ENCODE measurements at regions not wholly inside any gene's neighbourhood (a gene's known extent, or its start where the extent isn't known, plus 50 kb on each side); places are given as distances from the start of the nearest gene placed in this dataset.
A peak's percentile ranks its signal among the peaks of the same experiment; 100 is the strongest.

DNA sequence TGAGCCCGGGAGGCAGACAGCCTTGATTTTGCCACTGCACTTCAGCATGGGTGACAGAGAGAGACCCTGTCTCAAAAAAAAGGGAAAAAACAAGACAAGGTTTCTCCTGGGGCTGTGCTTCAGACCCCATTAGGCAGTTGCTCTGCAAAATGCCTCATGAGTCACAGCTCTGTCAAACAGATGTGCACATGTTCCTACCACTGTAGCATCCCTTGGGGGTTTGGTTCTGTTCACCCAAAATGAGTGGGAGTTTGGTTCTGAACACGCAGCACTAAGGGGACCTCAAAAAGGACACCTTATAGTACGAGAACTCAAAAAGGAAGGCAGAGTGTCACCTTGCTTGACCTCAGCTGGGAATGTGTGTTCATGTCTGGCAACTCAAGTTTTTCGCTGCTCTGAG, 134.9 kb downstream of the RPIA start:
- Mint-ChIP-seq H3K27me3 (ENCODE audit: low read depth) (no peaks in the 10 kb centered on the region), H3K4me3 (no peak overlapping the region), H3K9me3 (no peaks in the 10 kb centered on the region), H3K27ac (no peak overlapping the region), H3K36me3 (ENCODE audit: insufficient read depth in 2 of 2) (no peaks in the 10 kb centered on the region), H3K4me1 (ENCODE audit: low read depth) (no peaks in the 10 kb centered on the region)
- ATAC-seq (replicated peaks in 1 of 2) (no peak), DNase-seq (no peak)

DNA sequence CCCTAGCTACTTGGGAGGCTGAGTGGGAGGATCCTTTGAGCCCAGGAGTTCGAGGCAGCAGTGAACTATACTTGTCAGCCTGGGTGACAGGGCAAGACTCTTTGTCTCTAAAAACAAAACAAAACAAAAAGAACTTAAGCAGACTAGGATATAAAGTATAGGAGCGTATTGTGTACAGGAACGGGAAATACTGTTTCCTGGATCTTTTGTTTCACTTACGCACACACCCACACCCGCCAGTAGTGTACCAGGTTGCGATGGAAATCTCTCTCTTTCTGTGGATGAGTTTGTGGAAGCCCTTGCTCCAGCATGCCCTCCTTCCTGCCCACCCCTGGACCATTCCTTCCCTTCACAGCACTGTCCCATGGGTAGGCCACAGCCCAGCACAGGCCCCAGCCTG, 136.3 kb downstream of the RPIA start:
- Mint-ChIP-seq H3K9me3 (no peaks in the 10 kb centered on the region), H3K36me3 (ENCODE audit: insufficient read depth in 2 of 2) (no peaks in the 10 kb centered on the region), H3K4me1 (ENCODE audit: low read depth) (no peaks in the 10 kb centered on the region), H3K4me3 (no peak overlapping the region), H3K27me3 (ENCODE audit: low read depth) (no peaks in the 10 kb centered on the region), H3K27ac (no peak overlapping the region)
- no peak for ATAC-seq (replicated peaks in 1 of 2)
- no peak for DNase-seq

DNA sequence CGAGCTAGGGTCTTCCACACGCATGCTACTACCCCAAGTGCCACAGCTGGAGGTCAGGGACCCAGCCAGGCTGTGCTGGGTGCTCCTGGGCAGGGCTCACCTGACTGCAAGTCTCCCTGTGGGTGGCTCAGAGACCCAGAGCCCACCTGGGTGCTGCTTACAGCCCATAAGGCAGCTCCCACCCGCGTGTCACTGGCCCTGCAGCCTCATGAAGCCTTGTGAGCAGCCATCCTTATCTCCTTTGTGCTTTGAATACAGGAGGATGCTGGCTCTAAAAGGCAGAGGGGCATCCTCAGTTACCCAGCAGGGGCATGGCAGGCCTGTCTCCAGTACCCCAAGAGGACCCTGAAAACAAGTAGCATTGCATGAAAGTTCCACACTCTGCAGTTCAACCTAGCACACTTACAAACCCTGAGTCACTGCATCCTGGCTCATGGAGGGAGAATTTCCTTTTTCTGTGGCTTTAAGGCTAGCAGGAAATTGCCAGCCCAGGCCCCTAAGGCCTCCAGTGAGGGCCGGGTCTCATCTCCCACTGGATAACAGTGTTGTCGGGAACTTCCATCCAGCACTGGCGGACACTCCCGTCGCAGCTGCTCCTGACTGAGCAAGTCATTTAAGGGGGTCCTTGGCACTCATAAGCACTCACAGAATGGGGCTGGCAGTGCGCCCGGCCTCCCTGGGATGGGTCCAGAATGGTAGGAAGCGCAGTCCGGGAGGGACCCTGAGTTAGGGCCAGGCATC, 137.1 kb downstream of the RPIA start:
- Mint-ChIP-seq H3K27ac (no peak overlapping the region), H3K4me3 (no peak overlapping the region), H3K9me3 (no peaks in the 10 kb centered on the region), H3K27me3 (ENCODE audit: low read depth) (no peaks in the 10 kb centered on the region), H3K4me1 (ENCODE audit: low read depth) (no peaks in the 10 kb centered on the region), H3K36me3 (ENCODE audit: insufficient read depth in 2 of 2) (no peaks in the 10 kb centered on the region)
- DNase-seq, result no peak
- ATAC-seq (replicated peaks in 1 of 2), result no peak

DNA sequence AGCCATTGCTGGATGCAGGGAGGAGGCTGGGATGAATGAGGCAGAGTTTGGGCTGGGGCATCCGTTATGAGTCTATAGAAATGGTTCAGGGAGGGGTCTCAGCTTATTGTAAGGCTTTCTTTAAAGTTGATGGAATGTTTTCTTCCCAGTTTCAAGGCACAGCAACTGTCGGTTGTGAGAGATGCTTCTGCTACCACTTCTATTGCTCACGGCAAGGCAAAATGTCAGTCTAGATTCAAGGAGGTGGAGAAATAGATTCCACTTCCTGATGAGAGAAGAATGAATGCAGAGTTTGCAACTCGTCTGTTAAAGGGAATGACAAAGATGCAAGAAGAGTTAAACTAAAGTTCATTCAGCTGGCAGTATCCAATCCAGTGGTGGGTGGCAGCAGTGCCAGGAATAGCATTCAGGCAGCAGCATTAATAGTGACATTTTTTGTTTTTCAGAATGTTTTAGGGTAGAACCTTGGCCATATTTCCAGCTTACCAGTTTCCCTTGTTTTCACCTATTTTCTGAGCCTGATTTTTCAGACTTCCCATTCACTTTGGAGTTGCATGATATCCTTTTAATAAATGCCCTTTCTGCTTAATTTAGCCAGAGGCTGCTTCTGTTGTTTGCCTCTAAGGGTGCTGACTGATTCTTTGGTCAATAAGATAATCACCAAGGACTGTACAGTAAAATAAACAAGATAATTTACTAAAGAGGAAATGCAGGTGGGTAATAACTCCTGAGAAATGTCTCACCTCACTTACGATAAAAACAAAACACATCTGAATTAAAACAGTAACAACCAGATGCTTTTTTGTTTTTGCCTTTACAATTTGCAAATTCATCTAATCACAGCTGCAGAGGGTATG, 138.4 kb downstream of the RPIA start:
- Mint-ChIP-seq H3K4me1 (ENCODE audit: low read depth) (no peaks in the 10 kb centered on the region), H3K27me3 (ENCODE audit: low read depth) (no peaks in the 10 kb centered on the region), H3K27ac (no peak overlapping the region), H3K4me3 (no peak overlapping the region), H3K36me3 (ENCODE audit: insufficient read depth in 2 of 2) (no peaks in the 10 kb centered on the region), H3K9me3 (no peaks in the 10 kb centered on the region)
- DNase-seq (no peak), ATAC-seq (replicated peaks in 1 of 2) (no peak)

DNA sequence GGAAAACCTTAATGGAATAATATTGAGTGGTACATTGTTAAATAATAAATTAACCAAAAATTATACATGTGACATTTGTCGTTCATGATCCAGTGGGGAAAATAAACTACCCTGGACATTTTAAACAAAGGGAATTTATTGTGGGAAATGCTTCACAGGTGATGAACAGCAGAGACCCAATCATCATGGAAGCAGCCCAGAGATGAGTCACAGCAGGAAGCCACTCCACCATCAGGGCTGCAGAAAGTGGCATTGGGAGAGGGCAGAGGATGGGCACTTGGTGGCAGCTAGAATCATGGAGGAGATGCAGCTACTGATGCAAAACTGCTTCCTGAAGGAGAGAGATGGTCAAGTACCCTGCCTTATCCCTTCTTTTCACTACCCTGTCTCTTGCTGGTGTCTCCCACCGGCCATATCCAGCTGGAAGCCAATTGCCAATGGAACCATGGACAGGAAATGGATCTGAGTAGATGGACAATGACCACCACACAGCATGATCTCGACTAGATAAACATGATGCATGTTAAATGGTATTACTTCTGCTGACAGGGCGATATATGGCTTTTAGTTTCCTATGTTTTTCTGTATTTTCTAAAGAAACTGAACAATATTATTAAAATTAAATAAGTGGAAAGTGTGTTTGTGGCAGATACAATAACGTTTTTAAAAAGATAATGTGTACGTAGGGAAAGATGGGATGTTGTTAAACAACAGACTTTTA, 139.8 kb downstream of the RPIA start:
- Mint-ChIP-seq H3K4me3 (no peak overlapping the region), H3K9me3 (no peaks in the 10 kb centered on the region), H3K27me3 (ENCODE audit: low read depth) (no peaks in the 10 kb centered on the region), H3K36me3 (ENCODE audit: insufficient read depth in 2 of 2) (no peaks in the 10 kb centered on the region), H3K4me1 (ENCODE audit: low read depth) (no peaks in the 10 kb centered on the region), H3K27ac (no peak overlapping the region)
- ATAC-seq (replicated peaks in 1 of 2), result no peak
- DNase-seq, result no peak

DNA sequence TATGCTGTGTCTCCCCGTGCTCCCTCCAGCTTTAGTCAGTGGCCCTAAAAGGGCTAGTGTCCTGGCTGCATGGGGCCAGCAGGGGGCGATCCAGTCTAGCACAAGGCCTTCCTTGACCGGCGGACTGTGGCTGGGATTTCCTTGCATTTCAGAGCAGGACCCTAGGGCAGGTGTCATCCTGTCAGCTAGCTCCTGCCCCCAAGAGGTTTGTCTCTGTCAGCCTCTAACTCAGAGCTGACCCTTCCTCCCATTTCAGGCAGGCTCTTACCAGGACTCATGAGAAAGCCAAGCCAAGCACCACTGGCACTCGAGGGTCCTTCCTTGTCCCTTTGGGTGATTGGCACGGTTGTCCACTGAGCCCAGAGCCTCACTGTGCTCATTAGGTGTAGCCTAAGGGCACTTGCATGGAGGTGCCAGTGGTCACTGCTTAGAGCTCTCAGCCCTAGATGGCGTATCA, 140.3 kb downstream of the RPIA start:
- DNase-seq (peak; percentile 60 to 64), ATAC-seq (replicated peaks in 1 of 2) (peak; percentile 76)
- H3K36me3 Mint-ChIP-seq (ENCODE audit: insufficient read depth in 2 of 2), result no peaks in the 10 kb centered on the region
- no peaks in the 10 kb centered on the region for H3K27me3 Mint-ChIP-seq (ENCODE audit: low read depth)
- no peak overlapping the region for H3K4me3 Mint-ChIP-seq
- no peaks in the 10 kb centered on the region for H3K9me3 Mint-ChIP-seq
- no peaks in the 10 kb centered on the region for H3K4me1 Mint-ChIP-seq (ENCODE audit: low read depth)
- no peak overlapping the region for H3K27ac Mint-ChIP-seq

DNA sequence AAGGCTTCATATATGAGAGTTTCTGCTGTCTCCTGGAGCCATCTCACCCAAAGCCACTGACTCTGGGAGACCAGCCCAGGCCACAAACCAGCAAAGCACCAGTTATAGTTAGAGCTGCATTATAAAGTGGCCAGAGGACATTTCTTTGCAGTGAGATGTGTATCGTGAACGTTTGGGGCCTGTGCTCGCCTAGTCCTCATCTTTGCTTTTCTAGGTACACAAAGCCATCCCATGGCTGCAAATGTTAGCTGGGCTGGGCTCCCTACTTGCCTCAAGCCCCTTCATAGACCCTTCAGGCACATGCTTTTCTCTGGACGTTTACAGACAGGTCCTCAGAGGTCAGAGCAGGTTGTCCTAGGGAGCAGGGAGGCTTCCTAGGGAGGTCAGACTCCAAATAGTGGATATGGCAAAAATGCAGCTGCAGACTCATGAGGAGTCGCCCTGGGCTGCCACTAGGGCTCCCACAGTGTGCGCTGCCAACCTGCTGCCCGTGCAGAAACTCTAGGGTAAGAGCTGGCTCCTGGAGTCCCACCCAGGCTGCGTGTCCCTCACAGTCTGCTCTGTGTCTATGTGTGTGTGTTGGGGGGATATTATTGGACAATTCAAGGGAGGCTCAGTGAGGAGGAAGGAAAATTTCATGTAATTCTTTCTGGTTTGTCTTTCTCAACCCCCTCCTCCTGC, 141.0 kb downstream of the RPIA start:
- no peak for DNase-seq
- no peak for ATAC-seq (replicated peaks in 1 of 2)
- Mint-ChIP-seq H3K36me3 (ENCODE audit: insufficient read depth in 2 of 2) (no peaks in the 10 kb centered on the region), H3K27me3 (ENCODE audit: low read depth) (no peaks in the 10 kb centered on the region), H3K4me3 (no peak overlapping the region), H3K27ac (no peak overlapping the region), H3K4me1 (ENCODE audit: low read depth) (no peaks in the 10 kb centered on the region), H3K9me3 (no peaks in the 10 kb centered on the region)

DNA sequence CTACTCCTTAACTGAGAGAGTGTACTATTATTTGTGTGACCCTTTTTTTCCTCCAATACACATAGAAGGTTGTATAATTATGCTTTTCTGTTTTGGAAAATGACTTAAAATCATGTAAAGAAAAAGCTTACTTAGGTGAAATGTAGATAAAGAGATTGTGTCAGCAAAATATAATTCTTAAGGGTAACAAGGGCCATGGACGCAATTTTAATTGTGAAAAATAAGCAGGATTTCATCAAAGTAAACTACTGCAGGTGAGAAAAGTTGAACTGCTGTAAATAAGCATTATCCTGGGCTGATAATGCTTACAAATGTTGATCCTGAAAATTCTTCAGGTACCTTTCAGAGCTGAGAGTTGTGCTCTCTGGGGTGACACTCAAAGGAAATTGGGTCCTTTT, 141.5 kb downstream of the RPIA start:
- Mint-ChIP-seq H3K36me3 (ENCODE audit: insufficient read depth in 2 of 2) (no peaks in the 10 kb centered on the region), H3K9me3 (no peaks in the 10 kb centered on the region), H3K4me1 (ENCODE audit: low read depth) (no peaks in the 10 kb centered on the region), H3K27ac (no peak overlapping the region), H3K4me3 (no peak overlapping the region), H3K27me3 (ENCODE audit: low read depth) (no peaks in the 10 kb centered on the region)
- ATAC-seq (replicated peaks in 1 of 2), result no peak
- no peak for DNase-seq

DNA sequence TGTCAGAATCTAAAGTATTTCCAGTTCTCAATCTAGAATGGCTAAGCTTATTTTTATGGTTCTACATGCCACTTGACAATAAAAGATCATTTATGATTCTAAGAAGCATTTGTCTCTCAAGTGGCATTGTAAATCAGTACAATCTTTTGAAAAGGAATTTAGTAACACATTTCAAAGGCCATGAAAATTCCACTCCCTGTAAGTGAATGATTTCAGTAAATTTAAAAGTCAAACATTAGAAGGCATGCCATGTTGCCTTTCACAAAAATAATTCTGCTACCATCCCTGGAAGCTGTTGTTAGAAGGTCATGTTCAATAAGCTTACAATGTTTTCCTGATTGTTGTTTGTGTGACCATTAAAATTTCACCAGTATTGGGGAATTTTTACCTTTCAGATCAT, 142.9 kb downstream of the RPIA start:
- no peaks in the 10 kb centered on the region for H3K27me3 Mint-ChIP-seq (ENCODE audit: low read depth)
- no peak overlapping the region for H3K27ac Mint-ChIP-seq
- no peaks in the 10 kb centered on the region for H3K4me1 Mint-ChIP-seq (ENCODE audit: low read depth)
- H3K9me3 Mint-ChIP-seq, result no peaks in the 10 kb centered on the region
- no peak for ATAC-seq (replicated peaks in 1 of 2)
- H3K4me3 Mint-ChIP-seq, result no peak overlapping the region
- DNase-seq, result no peak
- H3K36me3 Mint-ChIP-seq (ENCODE audit: insufficient read depth in 2 of 2), result no peaks in the 10 kb centered on the region

DNA sequence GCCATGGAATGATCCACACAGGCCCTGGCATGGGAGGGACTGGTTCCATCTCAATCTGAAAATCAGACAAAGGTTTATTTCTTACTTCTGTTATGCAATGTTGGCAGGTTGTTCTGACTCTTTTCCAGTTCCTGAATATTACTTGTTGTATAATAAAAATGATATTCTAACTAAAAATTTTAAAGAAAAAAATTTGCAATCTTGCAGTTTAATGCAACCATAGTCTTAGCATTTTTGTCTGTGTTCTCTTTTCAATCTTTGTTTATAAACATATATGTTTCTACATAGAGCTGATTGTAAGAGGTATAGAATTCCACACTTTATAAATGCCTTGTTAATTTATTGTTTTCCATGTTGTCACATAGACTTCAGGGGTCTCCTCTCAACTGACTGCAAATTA, 143.4 kb downstream of the RPIA start:
- no peak for DNase-seq
- Mint-ChIP-seq H3K9me3 (no peaks in the 10 kb centered on the region), H3K4me3 (no peak overlapping the region), H3K27ac (no peak overlapping the region), H3K36me3 (ENCODE audit: insufficient read depth in 2 of 2) (no peaks in the 10 kb centered on the region), H3K27me3 (ENCODE audit: low read depth) (no peaks in the 10 kb centered on the region), H3K4me1 (ENCODE audit: low read depth) (no peaks in the 10 kb centered on the region)
- no peak for ATAC-seq (replicated peaks in 1 of 2)

DNA sequence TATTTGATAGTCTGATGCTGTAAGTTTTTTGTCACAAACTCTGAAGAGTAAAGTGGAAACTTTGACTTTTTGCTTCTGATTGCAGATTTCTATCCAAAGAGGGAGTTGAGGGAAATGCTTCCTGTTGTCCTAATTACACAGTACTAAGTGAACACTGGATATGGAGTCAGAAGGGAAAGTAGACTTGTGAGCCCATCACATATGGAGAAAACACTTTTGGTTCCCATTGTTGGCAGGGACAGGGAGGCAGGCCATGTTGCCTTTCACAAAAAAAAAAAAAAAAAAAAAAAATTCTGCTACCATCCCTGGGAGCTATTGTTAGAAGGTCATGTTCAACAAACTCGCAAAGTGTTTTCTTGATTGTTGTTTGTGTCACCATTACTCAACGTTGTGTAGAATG, 144.3 kb downstream of the RPIA start:
- Mint-ChIP-seq H3K27ac (no peak overlapping the region), H3K9me3 (no peaks in the 10 kb centered on the region), H3K4me1 (ENCODE audit: low read depth) (no peaks in the 10 kb centered on the region), H3K36me3 (ENCODE audit: insufficient read depth in 2 of 2) (no peaks in the 10 kb centered on the region), H3K4me3 (no peak overlapping the region), H3K27me3 (ENCODE audit: low read depth) (no peaks in the 10 kb centered on the region)
- ATAC-seq (replicated peaks in 1 of 2) (no peak), DNase-seq (no peak)

DNA sequence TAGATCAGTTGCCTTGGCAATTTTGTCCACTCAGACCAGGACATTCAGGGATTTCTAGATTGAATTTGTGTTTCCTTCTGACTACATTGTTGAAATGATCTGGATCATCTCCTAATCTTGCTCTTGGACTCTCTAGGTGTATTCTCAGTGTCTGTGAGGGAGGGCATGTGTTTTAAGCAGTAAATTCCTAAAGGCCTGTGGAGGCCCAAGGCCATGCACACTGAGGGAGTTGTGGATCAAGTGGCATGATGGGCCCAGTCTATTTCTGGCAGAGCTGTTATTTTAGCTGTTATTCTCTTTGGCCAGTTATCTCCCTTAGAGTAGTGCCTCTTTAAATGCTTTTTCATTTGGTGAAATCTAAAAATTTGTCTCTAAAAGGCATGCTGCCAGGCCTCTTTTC, 144.9 kb downstream of the RPIA start:
- H3K9me3 Mint-ChIP-seq, result no peaks in the 10 kb centered on the region
- no peaks in the 10 kb centered on the region for H3K4me1 Mint-ChIP-seq (ENCODE audit: low read depth)
- DNase-seq (no peak), ATAC-seq (replicated peaks in 1 of 2) (no peak)
- no peaks in the 10 kb centered on the region for H3K36me3 Mint-ChIP-seq (ENCODE audit: insufficient read depth in 2 of 2)
- H3K27me3 Mint-ChIP-seq (ENCODE audit: low read depth), result no peaks in the 10 kb centered on the region
- H3K27ac Mint-ChIP-seq, result no peak overlapping the region
- H3K4me3 Mint-ChIP-seq, result no peak overlapping the region
